ENCODE measurements at regions not wholly inside any gene's neighbourhood (a gene's known extent, or its start where the extent isn't known, plus 50 kb on each side); places are given as distances from the start of the nearest gene placed in this dataset.

DNA sequence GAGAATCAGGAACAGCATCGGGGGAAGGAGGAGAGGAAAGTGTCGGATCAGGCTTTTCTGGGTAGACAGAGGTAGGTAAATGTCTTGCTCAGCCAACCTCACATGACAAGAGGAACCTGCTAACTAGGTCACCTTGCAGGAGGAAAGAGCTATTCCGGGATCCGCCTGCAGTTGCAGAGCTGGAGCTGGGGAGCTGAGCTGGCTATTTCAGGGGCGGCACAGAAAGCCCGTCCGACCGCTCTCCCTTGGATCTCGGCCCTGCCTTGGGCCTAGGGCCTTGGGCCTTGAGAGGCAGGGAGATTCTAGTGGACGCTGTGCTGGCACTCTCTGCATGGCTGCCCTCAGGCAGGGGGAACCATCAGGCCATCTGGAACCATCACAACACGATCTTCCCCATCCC, 56.5 kb upstream of the CTPS1 start:
- BruUV-seq (replicated peaks), result no TSS peak
- CTCF ChIA-PET, result no interaction called here
- TF ChIP-seq TCF7L2 (IDR thresholded peaks at IDR 0.05; ENCODE audit: borderline replicate concordance, extremely low read depth, insufficient read depth, insufficient read length) (no peak), FOSL1 (IDR thresholded peaks at IDR 0.05; ENCODE audit: low read depth) (no peak), SRF (IDR thresholded peaks at IDR 0.05; ENCODE audit: low read depth) (no peak), YY1 (IDR thresholded peaks at IDR 0.05; ENCODE audit: extremely low read depth, insufficient replicate concordance, low read depth, low read length) (no peak), ZFX (IDR thresholded peaks at IDR 0.05) (no peak), POLR2AphosphoS5 (IDR thresholded peaks at IDR 0.05; ENCODE audit: low read depth, low read length) (no peak), SP1 (IDR thresholded peaks at IDR 0.05; ENCODE audit: low read depth) (no peak), EZH2phosphoT487 (IDR thresholded peaks at IDR 0.05; ENCODE audit: borderline replicate concordance) (no peak), ELF1 (IDR thresholded peaks at IDR 0.05; ENCODE audit: borderline replicate concordance, low read depth) (no peak), ZNF274 (IDR thresholded peaks at IDR 0.05; ENCODE audit: low read depth, low read length) (no peak), CEBPB (IDR thresholded peaks at IDR 0.05; ENCODE audit: low read depth) (no peak), SIN3A (IDR thresholded peaks at IDR 0.05; ENCODE audit: low read depth) (no peak), EZH2 (IDR thresholded peaks at IDR 0.05) (no peak)
- TF ChIP-seq, protein P1, sequence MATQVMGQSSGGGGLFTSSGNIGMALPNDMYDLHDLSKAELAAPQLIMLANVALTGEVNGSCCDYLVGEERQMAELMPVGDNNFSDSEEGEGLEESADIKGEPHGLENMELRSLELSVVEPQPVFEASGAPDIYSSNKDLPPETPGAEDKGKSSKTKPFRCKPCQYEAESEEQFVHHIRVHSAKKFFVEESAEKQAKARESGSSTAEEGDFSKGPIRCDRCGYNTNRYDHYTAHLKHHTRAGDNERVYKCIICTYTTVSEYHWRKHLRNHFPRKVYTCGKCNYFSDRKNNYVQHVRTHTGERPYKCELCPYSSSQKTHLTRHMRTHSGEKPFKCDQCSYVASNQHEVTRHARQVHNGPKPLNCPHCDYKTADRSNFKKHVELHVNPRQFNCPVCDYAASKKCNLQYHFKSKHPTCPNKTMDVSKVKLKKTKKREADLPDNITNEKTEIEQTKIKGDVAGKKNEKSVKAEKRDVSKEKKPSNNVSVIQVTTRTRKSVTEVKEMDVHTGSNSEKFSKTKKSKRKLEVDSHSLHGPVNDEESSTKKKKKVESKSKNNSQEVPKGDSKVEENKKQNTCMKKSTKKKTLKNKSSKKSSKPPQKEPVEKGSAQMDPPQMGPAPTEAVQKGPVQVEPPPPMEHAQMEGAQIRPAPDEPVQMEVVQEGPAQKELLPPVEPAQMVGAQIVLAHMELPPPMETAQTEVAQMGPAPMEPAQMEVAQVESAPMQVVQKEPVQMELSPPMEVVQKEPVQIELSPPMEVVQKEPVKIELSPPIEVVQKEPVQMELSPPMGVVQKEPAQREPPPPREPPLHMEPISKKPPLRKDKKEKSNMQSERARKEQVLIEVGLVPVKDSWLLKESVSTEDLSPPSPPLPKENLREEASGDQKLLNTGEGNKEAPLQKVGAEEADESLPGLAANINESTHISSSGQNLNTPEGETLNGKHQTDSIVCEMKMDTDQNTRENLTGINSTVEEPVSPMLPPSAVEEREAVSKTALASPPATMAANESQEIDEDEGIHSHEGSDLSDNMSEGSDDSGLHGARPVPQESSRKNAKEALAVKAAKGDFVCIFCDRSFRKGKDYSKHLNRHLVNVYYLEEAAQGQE (IDR thresholded peaks at IDR 0.05; ENCODE audit: low read depth), result no peak
- TF ChIP-seq, protein P2, sequence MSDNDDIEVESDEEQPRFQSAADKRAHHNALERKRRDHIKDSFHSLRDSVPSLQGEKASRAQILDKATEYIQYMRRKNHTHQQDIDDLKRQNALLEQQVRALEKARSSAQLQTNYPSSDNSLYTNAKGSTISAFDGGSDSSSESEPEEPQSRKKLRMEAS (IDR thresholded peaks at IDR 0.05), result no peak
- TF ChIP-seq, protein P3, sequence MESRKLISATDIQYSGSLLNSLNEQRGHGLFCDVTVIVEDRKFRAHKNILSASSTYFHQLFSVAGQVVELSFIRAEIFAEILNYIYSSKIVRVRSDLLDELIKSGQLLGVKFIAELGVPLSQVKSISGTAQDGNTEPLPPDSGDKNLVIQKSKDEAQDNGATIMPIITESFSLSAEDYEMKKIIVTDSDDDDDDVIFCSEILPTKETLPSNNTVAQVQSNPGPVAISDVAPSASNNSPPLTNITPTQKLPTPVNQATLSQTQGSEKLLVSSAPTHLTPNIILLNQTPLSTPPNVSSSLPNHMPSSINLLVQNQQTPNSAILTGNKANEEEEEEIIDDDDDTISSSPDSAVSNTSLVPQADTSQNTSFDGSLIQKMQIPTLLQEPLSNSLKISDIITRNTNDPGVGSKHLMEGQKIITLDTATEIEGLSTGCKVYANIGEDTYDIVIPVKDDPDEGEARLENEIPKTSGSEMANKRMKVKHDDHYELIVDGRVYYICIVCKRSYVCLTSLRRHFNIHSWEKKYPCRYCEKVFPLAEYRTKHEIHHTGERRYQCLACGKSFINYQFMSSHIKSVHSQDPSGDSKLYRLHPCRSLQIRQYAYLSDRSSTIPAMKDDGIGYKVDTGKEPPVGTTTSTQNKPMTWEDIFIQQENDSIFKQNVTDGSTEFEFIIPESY (IDR thresholded peaks at IDR 0.05; ENCODE audit: extremely low read depth, insufficient replicate concordance, low read length), result no peak
- TF ChIP-seq, protein P4, sequence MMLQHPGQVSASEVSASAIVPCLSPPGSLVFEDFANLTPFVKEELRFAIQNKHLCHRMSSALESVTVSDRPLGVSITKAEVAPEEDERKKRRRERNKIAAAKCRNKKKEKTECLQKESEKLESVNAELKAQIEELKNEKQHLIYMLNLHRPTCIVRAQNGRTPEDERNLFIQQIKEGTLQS (IDR thresholded peaks at IDR 0.05), result no peak
- Histone ChIP-seq H3K9ac (ENCODE audit: low read length) (no peak overlapping the region), H3K27me3 (ENCODE audit: insufficient read depth, low read length) (no peaks in the 10 kb centered on the region), H3K79me2 (ENCODE audit: insufficient read depth, low read length) (no peaks in the 10 kb centered on the region), H3K4me2 (ENCODE audit: low read length) (no peak overlapping the region), H3K9me2 (ENCODE audit: insufficient read depth) (no peaks in the 10 kb centered on the region), H4K20me1 (ENCODE audit: insufficient read depth) (no peaks in the 10 kb centered on the region), H3K27ac (ENCODE audit: low read depth, low read length) (no peak overlapping the region), H3K4me1 (ENCODE audit: control insufficient read depth in 1 of 2, insufficient read depth in 2 of 2, low read length in 2 of 2) (peaks cover 17 to 33% of the 10 kb centered on the region in 2 experiments; a peak in 3 of 4 replicates), H3K9me3 (ENCODE audit: control insufficient read depth in 1 of 2, insufficient read depth in 1 of 2, low read depth in 1 of 2, low read length in 2 of 2) (no peaks in the 10 kb centered on the region), H3K4me3 (replicated peaks in 1 of 2; ENCODE audit: low read depth in 1 of 2, low read length in 2 of 2) (no peak overlapping the region), H3K36me3 (ENCODE audit: control insufficient read depth in 1 of 2, insufficient read depth in 2 of 2, low read length in 2 of 2) (no peaks in the 10 kb centered on the region), H2AFZ (ENCODE audit: low read depth, low read length, poor library complexity, severe bottlenecking) (no peak overlapping the region)
- ATAC-seq (no peak), DNase-seq (ENCODE audit: low read depth, low spot score) (no peak)
- RAD21 ChIA-PET (ENCODE audit: low non-redundant PET in 1 of 2, low total read pairs in 2 of 2, uncharacterized antibody in 2 of 2, unreplicated experiment in 2 of 2), result no interaction called here
- POLR2A ChIA-PET, result no interaction called here
- intact Hi-C loops (cut with micrococcal nuclease), result loop anchor here (1.0 kb wide), 1 partner anchor 14 kb away; no protein-coding TSS in a partner anchor
